ENCODE measurements at regions not wholly inside any gene's neighbourhood (a gene's known extent, or its start where the extent isn't known, plus 50 kb on each side); places are given as distances from the start of the nearest gene placed in this dataset.

- DNase-seq (ENCODE audit: low spot score): no peak
- ATAC-seq (ENCODE audit: low read depth): peak; percentile 48
- H3K27me3 ChIP-seq (ENCODE audit: insufficient read depth, poor library complexity, severe bottlenecking): no peaks in the 10 kb centered on the region
- no peak overlapping the region for H3K27ac ChIP-seq (ENCODE audit: poor library complexity, severe bottlenecking)
- H3K4me3 ChIP-seq (ENCODE audit: severe bottlenecking): no peak overlapping the region
- TF ChIP-seq CTCF (IDR thresholded peaks at IDR 0.05; ENCODE audit: poor library complexity, severe bottlenecking): no peak
- no peaks in the 10 kb centered on the region for H3K9me3 ChIP-seq (ENCODE audit: severe bottlenecking)
- no peaks in the 10 kb centered on the region for H3K36me3 ChIP-seq (ENCODE audit: low read depth)
- H3K4me1 ChIP-seq (ENCODE audit: insufficient read depth, poor library complexity, severe bottlenecking): no peaks in the 10 kb centered on the region
Observed at GRCh38 chr14:81655423-81656314, 122.0 kb upstream of the SEL1L start.

GRCh38 chr14:81656811-81657210 lies 123.2 kb upstream of the SEL1L start:
- Histone ChIP-seq H3K27me3 (ENCODE audit: insufficient read depth, poor library complexity, severe bottlenecking) (no peaks in the 10 kb centered on the region), H3K36me3 (ENCODE audit: low read depth) (no peaks in the 10 kb centered on the region), H3K27ac (ENCODE audit: poor library complexity, severe bottlenecking) (no peak overlapping the region), H3K4me1 (ENCODE audit: insufficient read depth, poor library complexity, severe bottlenecking) (no peaks in the 10 kb centered on the region), H3K4me3 (ENCODE audit: severe bottlenecking) (no peak overlapping the region), H3K9me3 (ENCODE audit: severe bottlenecking) (no peaks in the 10 kb centered on the region)
- no peak for DNase-seq (ENCODE audit: low spot score)
- TF ChIP-seq CTCF (IDR thresholded peaks at IDR 0.05; ENCODE audit: poor library complexity, severe bottlenecking): no peak
- ATAC-seq (ENCODE audit: low read depth): no peak

GRCh38 chr14:81662066-81662465 lies 128.4 kb upstream of the SEL1L start:
- no peak overlapping the region for H3K4me3 ChIP-seq (ENCODE audit: severe bottlenecking)

GRCh38 chr14:81662570-81663197 lies 129.0 kb upstream of the SEL1L start:
- ATAC-seq (ENCODE audit: low read depth) (no peak), DNase-seq (ENCODE audit: low spot score) (no peak)
- no peaks in the 10 kb centered on the region for H3K36me3 ChIP-seq (ENCODE audit: low read depth)
- no peak overlapping the region for H3K4me3 ChIP-seq (ENCODE audit: severe bottlenecking)
- no peaks in the 10 kb centered on the region for H3K4me1 ChIP-seq (ENCODE audit: insufficient read depth, poor library complexity, severe bottlenecking)
- no peak overlapping the region for H3K27ac ChIP-seq (ENCODE audit: poor library complexity, severe bottlenecking)
- no peak for TF ChIP-seq CTCF (IDR thresholded peaks at IDR 0.05; ENCODE audit: poor library complexity, severe bottlenecking)
- no peaks in the 10 kb centered on the region for H3K9me3 ChIP-seq (ENCODE audit: severe bottlenecking)
- H3K27me3 ChIP-seq (ENCODE audit: insufficient read depth, poor library complexity, severe bottlenecking): no peaks in the 10 kb centered on the region

More at GRCh38 chr14:81662066-81662465, 128.4 kb upstream of the SEL1L start:
- no peak for DNase-seq (ENCODE audit: low spot score)
- Histone ChIP-seq H3K27ac (ENCODE audit: poor library complexity, severe bottlenecking) (no peak overlapping the region), H3K27me3 (ENCODE audit: insufficient read depth, poor library complexity, severe bottlenecking) (no peaks in the 10 kb centered on the region), H3K9me3 (ENCODE audit: severe bottlenecking) (no peaks in the 10 kb centered on the region), H3K36me3 (ENCODE audit: low read depth) (no peaks in the 10 kb centered on the region), H3K4me1 (ENCODE audit: insufficient read depth, poor library complexity, severe bottlenecking) (no peaks in the 10 kb centered on the region)
- TF ChIP-seq CTCF (IDR thresholded peaks at IDR 0.05; ENCODE audit: poor library complexity, severe bottlenecking): no peak
- ATAC-seq (ENCODE audit: low read depth): no peak

Data from RWPE2 (cell line).